GM19193 (cell line): ENCODE measurements at regions not wholly inside any gene's neighbourhood (a gene's known extent, or its start where the extent isn't known, plus 50 kb on each side); places are given as distances from the start of the nearest gene placed in this dataset.

ENCODE experiments used
- POLR2A ChIP-seq: IDR thresholded peaks from 4 replicates; pipeline ENCODE4 v1.6.1; 2011; ENCODE audit not compliant: insufficient read depth, insufficient read length; ENCODE audit errors: extremely low read depth

DNA sequence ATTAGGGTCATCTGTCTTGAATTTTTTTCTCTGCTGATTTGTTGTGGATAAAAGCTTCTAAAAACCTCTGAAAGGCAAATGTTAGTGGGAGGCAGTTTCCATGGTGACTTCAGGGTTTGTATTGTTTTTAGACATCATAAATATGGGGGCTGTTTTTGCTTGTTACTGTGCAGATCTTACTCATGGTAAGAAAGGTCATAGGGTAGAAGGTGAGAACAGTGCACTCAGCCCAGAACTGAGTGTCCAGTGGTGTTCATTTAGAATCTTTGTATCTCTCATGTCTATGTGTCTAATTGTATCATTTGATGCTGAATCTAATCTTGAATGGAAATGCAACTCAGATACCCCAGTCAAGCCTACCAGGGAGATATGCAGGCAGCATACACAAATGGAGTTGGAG is 609.8 kb downstream of the ZNF674 start:
- no peak for TF ChIP-seq POLR2A

DNA sequence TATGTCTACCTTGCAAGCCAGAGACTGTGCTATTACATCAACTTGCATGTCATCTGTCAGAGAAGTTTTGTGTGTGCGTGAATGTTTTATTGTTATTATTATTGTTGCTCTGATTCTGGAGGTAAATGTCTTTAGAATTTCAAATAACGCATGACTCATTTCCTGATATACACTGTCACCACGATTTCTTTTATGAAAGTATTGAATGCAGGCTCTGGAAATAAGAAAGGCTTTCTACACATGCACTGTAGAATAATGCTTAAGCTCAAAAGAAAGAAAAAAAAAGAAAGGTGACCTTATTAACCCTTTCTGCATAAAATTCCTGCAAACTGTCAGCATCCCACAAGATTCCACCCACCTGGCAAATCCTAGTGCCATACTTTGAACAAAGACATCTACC is 632.9 kb downstream of the ZNF674 start:
- TF ChIP-seq POLR2A: no peak

DNA sequence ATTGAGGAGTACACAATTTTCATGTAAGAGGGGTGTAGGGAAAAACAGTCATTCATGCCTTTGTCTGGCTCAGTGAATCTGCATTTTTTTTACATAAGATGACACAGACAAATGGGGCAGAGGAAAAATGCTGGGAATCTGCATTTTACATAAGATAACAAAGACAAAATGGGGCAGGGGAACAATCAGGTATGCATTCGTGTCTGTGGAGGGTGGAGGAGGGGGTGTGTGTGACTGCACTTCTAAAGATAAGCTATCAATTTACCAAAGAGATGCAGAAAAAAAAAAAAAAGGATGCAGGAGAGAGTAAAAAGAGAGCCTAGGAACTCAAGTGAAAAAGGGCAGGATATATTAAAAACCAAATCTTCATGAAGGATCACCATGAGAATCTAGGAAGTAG is 637.4 kb downstream of the ZNF674 start:
- no peak for TF ChIP-seq POLR2A

DNA sequence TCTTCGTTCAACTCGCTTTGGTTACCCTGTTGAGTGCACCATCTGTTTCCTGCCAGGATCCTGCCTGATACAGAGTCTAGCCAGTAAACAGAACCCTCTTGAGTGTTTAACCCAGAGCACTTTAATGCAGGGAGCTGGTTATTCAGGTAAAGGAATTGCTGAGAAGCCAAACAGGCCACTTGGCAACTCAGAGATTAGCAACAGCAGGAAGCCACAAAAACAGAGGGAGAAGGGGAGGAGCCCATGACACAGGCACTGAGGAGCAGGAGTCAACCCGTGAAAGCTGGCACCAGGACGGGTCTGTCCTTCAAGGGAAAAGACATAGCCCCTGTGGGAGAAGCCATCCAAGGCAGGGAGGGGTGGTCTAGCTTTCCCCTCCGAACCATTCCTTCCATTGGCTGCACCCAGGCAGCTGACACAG is 641.4 kb downstream of the ZNF674 start:
- TF ChIP-seq POLR2A: no peak

DNA sequence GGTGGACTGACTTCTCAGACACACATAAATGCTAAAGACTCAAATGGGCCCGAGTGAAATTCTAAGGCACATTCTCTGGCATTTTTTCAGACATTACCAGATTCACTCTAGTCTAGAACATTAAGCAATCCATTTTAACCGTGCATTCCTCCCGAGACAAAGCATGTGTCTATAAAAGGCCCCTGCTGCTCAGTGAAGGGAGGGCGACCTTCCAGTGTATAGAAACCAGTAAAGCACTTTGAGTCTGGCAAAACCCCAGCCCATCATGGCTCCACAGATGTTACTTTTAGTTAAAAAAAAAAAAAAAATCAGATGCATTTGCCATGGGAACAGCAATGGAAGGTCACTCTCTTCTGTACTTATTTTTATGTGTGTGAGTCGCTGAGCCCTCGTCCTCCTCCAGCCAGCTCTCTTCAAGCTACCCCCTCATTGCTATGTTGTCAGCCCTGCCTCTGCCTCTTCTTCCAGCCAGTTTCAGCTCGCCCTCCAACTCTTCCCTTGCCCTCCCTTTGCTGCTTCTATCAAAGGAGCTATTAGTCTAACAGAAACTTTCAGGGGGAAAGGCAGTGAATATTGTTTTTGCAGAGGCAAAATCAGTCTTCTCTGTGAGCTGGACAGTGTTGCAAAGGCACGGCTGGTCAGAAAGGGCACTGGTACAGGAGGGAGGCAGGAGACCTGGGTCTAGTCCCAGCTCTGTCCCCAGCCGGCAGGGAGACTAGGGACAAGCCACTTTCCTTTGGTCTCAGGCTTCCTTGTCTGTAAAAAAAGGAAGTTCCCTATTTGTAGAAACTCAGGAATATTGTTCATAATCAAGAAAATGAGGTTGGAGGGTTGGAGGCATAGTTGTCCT is 644.2 kb downstream of the ZNF674 start:
- TF ChIP-seq POLR2A: no peak

DNA sequence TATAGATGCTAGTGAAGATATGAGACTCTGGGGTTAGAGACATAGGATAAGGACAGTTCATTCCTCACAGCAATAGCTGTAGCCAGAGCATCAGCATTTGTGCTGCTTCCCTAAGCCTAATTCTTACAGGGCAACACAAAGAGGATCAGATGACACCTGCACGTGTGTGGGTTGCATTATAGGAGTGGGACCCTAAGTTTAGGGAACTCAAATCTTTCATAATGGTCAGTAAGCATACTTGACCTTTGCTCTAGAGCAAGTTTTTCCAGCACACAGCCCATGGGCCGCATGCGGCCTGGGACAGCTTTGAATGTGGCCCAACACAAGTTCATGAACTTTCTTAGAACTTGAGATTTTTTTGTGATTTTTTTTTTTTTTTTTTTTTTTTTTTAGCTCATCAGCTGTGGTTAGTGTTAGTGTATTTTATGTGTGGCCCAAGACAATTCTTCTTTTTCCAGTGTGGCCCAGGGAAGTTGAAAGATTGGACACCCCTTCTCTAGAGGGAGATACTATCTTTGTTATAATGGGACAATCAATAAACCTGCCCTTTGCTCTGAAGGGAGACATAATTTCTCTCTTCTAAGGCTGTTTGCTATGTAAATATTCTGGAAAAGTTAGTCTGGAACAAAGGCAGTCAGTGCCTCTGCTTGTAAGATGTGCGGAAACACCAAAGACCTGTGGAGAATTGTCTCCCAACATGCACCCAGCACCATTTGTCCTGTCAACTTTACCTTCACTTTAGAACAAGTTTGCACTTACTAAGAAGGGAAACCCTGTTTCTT is 650.2 kb downstream of the ZNF674 start:
- TF ChIP-seq POLR2A: no peak

DNA sequence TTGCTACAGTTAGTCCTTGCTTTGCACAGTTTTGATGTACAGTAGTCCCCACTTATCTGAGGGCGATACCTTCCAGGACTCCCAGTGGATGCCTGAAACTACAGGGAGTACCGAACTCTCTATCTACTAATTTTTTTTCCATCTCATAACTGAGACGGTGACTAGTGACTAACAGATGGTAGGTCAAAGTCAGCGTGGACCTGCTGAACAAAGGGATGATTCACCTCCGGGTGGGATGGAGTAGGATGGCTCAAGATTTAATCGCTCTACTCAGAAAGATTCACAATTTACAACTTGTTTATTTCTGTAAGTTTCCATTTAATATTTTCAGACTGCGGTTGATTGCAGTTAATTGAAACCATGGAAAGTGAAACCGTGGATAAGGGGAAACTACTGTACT is 655.8 kb downstream of the ZNF674 start:
- TF ChIP-seq POLR2A: no peak

DNA sequence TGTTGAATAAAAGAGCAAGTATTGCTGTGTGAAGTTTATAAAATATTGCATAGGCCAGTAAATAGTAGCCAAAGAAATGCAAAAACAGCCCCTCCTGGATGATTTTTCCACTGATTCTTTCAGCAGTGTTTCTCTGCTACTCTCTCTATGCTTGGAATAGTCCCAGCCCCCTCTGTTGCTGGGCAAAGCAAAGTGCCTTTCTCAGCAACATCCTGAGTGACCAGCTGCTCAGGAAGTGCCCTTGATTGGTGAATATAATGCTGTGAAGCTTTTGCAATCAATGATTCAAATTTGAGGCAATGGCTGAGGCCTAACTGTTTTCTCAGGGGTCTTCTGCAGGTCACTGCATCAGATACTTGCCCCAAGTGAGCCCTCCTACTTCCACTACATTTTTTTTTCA is 656.7 kb downstream of the ZNF674 start:
- no peak for TF ChIP-seq POLR2A

DNA sequence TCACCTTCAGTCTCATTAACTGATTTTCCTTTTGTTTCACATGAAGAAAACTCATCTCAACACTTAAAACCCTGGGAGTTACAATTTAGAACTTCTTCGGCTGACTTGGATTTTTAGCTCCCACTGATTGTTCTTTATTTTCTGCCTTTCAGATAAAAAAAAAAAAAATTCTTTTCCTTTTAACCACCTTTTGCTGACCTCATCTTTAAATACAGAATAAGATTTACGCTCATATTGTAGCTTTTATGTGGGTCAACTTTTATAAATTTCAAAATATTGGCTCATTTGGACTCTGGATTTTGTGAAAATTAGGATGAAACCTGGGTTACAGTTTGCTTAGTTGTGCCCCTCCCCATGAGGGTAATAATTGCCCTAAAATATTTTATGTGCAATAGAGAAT is 659.3 kb downstream of the ZNF674 start:
- no peak for TF ChIP-seq POLR2A

DNA sequence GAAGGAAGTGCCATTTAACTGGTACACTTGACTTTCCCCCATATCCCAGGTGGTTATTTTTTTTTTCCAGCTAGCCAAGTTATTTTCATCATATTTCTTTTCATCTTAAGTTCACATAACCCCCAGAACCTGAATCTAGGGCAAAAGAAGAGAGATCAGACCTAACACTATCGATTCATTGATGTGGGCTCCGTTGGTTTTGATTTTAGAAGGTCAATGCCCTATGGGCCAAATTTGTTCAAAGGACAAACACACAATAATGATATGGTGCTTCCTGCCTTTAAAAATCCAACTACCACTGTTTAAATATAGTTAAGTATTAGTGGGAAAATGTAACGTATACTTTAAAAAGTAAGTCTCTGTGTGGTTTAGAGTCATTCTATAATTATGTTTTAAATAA is 665.7 kb downstream of the ZNF674 start:
- no peak for TF ChIP-seq POLR2A

DNA sequence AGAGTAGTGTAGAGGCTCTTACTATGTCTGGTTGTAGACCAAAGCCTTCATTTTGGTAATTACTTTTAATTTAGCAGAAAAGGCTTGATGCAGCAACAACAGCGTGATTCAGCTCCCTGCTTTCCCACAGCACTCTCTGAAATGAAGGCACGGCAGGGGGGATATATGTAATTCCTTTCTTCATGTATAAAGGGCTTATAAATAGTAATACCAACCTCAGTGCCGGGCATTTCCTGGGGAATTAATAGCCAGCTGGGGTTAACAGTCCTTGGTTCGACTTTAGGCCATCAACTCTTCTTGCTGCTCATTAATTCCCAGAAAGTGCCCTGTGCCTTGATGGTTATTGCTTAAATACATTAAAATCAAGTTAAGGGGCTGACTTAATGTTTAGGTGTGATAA is 669.0 kb downstream of the ZNF674 start:
- TF ChIP-seq POLR2A: no peak

DNA sequence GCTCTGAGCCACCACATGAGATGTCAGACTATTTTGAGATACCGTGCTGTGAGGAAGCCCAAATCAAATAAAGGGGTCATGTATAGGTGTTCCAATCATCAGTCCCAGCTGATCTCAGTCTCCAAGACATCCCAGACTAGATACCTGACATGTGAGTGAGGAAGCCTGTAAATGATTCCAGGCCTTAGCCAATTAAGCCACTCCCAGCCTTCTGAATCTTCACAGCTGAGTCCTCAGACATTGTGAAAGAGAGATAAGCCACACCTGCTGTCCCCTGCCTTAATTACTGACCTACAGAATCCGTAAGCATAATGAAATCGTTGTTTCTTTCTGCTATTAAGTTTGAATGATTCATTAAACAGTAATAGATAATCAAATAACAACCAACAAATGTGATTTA is 671.4 kb downstream of the ZNF674 start:
- no peak for TF ChIP-seq POLR2A

DNA sequence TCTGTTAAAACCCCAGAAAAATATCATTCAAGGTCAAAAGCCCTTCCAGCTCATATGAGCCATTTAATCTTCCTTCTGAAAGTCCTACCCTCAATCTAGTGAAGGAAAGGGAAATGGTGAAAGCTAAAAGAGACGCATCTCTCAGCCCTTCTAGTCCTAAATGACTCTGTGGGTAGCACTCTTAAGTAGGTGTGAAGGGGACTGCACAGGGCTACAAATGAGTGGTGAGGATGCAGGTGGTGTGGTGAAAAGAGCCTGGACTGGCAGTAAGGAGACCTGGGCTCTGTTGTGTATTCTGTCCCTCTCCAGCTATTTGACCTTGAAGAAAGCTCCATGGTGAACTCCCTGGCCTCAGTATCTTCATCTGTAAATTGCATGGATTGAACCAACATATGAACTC is 671.8 kb upstream of the DIPK2B start:
- no peak for TF ChIP-seq POLR2A

DNA sequence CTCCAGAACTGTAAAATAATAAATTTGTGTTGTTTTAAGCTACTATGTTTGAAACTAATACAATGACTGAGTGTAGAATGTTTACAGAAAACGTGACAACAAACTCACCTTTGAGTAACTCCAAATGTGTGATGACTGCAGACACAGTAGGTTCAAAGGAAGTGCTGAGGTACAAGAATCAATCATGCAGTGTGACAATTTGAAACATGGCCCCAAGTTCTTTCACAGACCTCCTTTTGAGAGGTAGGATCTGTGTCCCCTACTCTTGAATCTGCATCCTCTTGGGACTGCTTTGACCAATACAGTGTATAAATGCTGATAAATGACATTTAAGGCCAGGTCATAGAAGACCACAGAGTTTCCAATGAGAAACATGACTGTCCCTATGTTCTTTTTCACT is 667.7 kb upstream of the DIPK2B start:
- no peak for TF ChIP-seq POLR2A

DNA sequence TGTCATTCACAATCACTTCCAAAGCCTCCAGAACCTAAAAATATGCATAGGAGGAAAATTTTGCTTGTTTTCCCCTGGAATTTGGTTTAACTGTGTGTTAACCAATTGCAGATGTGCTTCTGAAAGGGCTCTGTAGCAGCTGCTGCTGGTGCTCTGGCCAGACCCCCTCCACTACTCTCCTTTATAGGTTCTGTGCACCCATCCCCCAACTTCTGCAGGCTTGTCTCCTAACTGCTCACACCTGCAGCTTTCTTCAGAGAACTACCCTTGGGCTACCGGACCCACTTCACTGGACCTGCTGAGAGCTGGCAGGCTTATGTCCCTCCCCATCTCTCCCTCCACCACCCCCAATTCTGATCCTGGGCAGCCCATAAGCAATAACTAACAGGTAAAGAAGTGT is 662.1 kb upstream of the DIPK2B start:
- TF ChIP-seq POLR2A: no peak

DNA sequence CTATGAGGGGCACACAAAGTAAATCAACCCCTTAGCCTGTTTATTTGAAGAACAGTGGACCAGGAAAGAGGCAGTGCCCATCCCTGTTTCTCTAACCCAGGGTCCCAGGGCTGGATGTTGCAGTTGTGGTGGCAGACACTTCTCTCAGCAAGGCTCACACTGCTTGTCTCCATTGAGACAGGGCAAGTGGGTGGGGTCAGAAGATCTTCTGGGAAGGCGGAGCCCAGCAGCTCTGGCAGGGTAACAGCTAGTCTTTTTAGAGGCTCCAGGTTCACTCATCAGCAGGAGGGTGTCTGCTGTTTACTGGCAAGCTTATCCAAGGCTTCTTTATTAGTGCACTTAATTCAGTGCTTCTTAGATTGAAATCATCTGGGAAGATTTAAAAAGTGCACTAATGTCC is 659.8 kb upstream of the DIPK2B start:
- no peak for TF ChIP-seq POLR2A
